Raji (cell line): ENCODE measurements at regions not wholly inside any gene's neighbourhood (a gene's known extent, or its start where the extent isn't known, plus 50 kb on each side); places are given as distances from the start of the nearest gene placed in this dataset.

Experiments
- POLR2A ChIP-seq: IDR thresholded peaks from 2 replicates; pipeline ENCODE4 v1.6.1; 2011; ENCODE audit warnings: low read depth, low read length, control low read depth; ENCODE audit not compliant: insufficient read depth

- no peak for TF ChIP-seq POLR2A
Observed at GRCh38 chr12:24603371-24603770, 345.5 kb downstream of the BCAT1 start.

- no peak for TF ChIP-seq POLR2A
Observed at GRCh38 chr12:24600996-24601395, 347.9 kb downstream of the BCAT1 start.

- TF ChIP-seq POLR2A = no peak
Observed at GRCh38 chr12:24600551-24600950, 348.4 kb downstream of the BCAT1 start.

- no peak for TF ChIP-seq POLR2A
Observed at GRCh38 chr12:24599736-24600135, 349.2 kb downstream of the BCAT1 start.

- no peak for TF ChIP-seq POLR2A
Observed at GRCh38 chr12:24597580-24597979, 351.3 kb downstream of the BCAT1 start.

GRCh38 chr12:24596768-24597388, 352.0 kb downstream of the BCAT1 start:
- TF ChIP-seq POLR2A = no peak

- TF ChIP-seq POLR2A = no peak
Observed at GRCh38 chr12:24595652-24596235, 353.2 kb downstream of the BCAT1 start.

- no peak for TF ChIP-seq POLR2A
Observed at GRCh38 chr12:24591715-24592440, 357.0 kb downstream of the BCAT1 start.

- TF ChIP-seq POLR2A = no peak
Observed at GRCh38 chr12:24591079-24591626, 357.7 kb downstream of the BCAT1 start.

- TF ChIP-seq POLR2A = no peak
Observed at GRCh38 chr12:24586293-24586692, 362.6 kb downstream of the BCAT1 start.

- no peak for TF ChIP-seq POLR2A
Observed at GRCh38 chr12:24584032-24584675, 364.7 kb downstream of the BCAT1 start.

- no peak for TF ChIP-seq POLR2A
Observed at GRCh38 chr12:24582954-24583601, 365.8 kb downstream of the BCAT1 start.

- TF ChIP-seq POLR2A = no peak
Observed at GRCh38 chr12:24574538-24574937, 374.4 kb downstream of the BCAT1 start.

GRCh38 chr12:24573621-24574020, 375.3 kb downstream of the BCAT1 start:
- TF ChIP-seq POLR2A = no peak

- TF ChIP-seq POLR2A = no peak
Observed at GRCh38 chr12:24565300-24565699, 383.6 kb downstream of the BCAT1 start.

GRCh38 chr12:24562771-24563431, 386.0 kb downstream of the BCAT1 start:
- TF ChIP-seq POLR2A = no peak
